ENCODE measurements at regions not wholly inside any gene's neighbourhood (a gene's known extent, or its start where the extent isn't known, plus 50 kb on each side); places are given as distances from the start of the nearest gene placed in this dataset.

- TF ChIP-seq CTCF (IDR thresholded peaks at IDR 0.05; ENCODE audit: low read depth, low read length, poor library complexity, severe bottlenecking) (no peak), EZH2phosphoT487 (IDR thresholded peaks at IDR 0.05; ENCODE audit: borderline replicate concordance, low read length) (no peak)
These were observed 309.3 kb upstream of the TGFBR2 start for GRCh38 chr3:30297112-30297511.

Measured in DOHH2 (cell line).